ENCODE measurements at regions not wholly inside any gene's neighbourhood (a gene's known extent, or its start where the extent isn't known, plus 50 kb on each side); places are given as distances from the start of the nearest gene placed in this dataset.

DNA sequence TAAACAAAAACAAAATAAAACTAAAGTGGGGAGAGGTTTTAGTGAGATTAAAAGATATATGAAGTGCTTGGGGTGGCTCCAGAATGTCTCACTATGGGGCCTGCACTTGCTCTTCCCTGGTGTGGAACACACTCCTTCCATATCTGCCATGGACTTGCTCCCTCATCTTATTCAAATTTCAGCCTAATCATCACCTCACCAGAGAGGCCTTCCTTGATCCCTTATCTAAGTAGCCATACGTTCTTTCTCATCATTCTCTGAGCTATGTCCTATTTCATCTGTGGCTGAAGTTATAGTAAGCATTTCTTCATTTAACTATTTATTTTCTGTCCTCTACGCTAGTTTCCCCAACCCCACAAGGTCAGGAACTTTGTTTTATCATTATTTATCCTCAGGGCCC lies 511.7 kb downstream of the NTRK3 start:
- TF ChIP-seq, protein P1, sequence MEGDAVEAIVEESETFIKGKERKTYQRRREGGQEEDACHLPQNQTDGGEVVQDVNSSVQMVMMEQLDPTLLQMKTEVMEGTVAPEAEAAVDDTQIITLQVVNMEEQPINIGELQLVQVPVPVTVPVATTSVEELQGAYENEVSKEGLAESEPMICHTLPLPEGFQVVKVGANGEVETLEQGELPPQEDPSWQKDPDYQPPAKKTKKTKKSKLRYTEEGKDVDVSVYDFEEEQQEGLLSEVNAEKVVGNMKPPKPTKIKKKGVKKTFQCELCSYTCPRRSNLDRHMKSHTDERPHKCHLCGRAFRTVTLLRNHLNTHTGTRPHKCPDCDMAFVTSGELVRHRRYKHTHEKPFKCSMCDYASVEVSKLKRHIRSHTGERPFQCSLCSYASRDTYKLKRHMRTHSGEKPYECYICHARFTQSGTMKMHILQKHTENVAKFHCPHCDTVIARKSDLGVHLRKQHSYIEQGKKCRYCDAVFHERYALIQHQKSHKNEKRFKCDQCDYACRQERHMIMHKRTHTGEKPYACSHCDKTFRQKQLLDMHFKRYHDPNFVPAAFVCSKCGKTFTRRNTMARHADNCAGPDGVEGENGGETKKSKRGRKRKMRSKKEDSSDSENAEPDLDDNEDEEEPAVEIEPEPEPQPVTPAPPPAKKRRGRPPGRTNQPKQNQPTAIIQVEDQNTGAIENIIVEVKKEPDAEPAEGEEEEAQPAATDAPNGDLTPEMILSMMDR (IDR thresholded peaks at IDR 0.05) = no peak
- TF ChIP-seq POLR2AphosphoS5 (IDR thresholded peaks at IDR 0.05) (no peak), POLR2A (IDR thresholded peaks at IDR 0.05; ENCODE audit: low read depth) (no peak), EP300 (IDR thresholded peaks at IDR 0.05) (no peak)
